Lower leg skin (tissue), 4 donors: ENCODE measurements at regions not wholly inside any gene's neighbourhood (a gene's known extent, or its start where the extent isn't known, plus 50 kb on each side); places are given as distances from the start of the nearest gene placed in this dataset.
"Not testable (repeated sequence)": the region's sequence is repeated elsewhere in the genome, so short reads cannot be mapped to it uniquely, and the experiment has no call there.

Source experiments
- DNase-seq, 2 donors: peaks; one replicate each; pipeline ENCODE4 v3.0.0-alpha.2; 2019; ENCODE audit warnings: low spot score in 2 of 2
- H3K4me3 ChIP-seq: fragments of 200-600 bp; sonication (generic); 2 replicates; pipeline ENCODE4 v1.5.1; 2017; ENCODE audit warnings: mild to moderate bottlenecking, low read depth; ENCODE audit not compliant: poor library complexity, severe bottlenecking
- CTCF ChIP-seq, 3 donors: fragments of 450-650 bp; IDR thresholded peaks; one replicate each; pipeline ENCODE4 v1.5.1; 2016; ENCODE audit warnings: antibody characterized with exemption in 3 of 3, mild to moderate bottlenecking in 3 of 3, moderate library complexity in 2 of 3
- POLR2A ChIP-seq, 2 donors: fragments of 450-650 bp; IDR thresholded peaks; one replicate each; pipeline ENCODE4 v1.6.1; 2016 to 2017; ENCODE audit warnings: antibody characterized with exemption in 2 of 2, mild to moderate bottlenecking in 1 of 2, moderate library complexity in 1 of 2
- WGBS, 2 donors: methylation state at CpG; one replicate each; pipeline ENCODE4 v1.1.5; 2018; 5-methylcytosine and 5-hydroxymethylcytosine counted together
- intact Hi-C: fragments of 100-400 bp; cut with DNase I; formaldehyde crosslinking; loops from one replicate; pipeline ENCODE4 v1.15.0; 2023; ENCODE audit warnings: low total_unique reads

- intact Hi-C loops: loop anchor here (5.0 to 10.0 kb wide), 2 partner anchors 606 to 739 kb away; no protein-coding TSS in a partner anchor
- WGBS, 2 donors: 44 to 47% methylated on average over 7 of the region's 7 CpGs
- TF ChIP-seq CTCF (IDR thresholded peaks at IDR 0.05) (no peak), POLR2A (IDR thresholded peaks at IDR 0.05) (no peak)
Measured at GRCh38 chr22:34416022-34416860, 496.0 kb upstream of the LARGE1 start.

GRCh38 chr22:34422948-34423347, 502.7 kb upstream of the LARGE1 start:
- intact Hi-C loops, DNase-seq: not testable (repeated sequence)

More at GRCh38 chr22:34416022-34416860, 496.0 kb upstream of the LARGE1 start:
- H3K4me3 ChIP-seq: no peak overlapping the region
- no peak for DNase-seq

GRCh38 chr22:34427436-34427835, 507.2 kb upstream of the LARGE1 start:
- TF ChIP-seq POLR2A (IDR thresholded peaks at IDR 0.05) (no peak), CTCF (IDR thresholded peaks at IDR 0.05) (no peak)
- DNase-seq: no peak
- H3K4me3 ChIP-seq: no peak overlapping the region
- 40 to 53% methylated on average over 4 of the region's 4 CpGs for WGBS, 2 donors
- intact Hi-C loops: no loop called here

More at GRCh38 chr22:34422948-34423347, 502.7 kb upstream of the LARGE1 start:
- WGBS, 2 donors: 86 to 88% methylated on average over 8 of the region's 8 CpGs
- H3K4me3 ChIP-seq: not testable (repeated sequence)

GRCh38 chr22:34427841-34428240, 507.6 kb upstream of the LARGE1 start:
- 41 to 43% methylated on average over 1 of the region's 1 CpG for WGBS, 2 donors
- no peak for DNase-seq
- intact Hi-C loops: no loop called here
- H3K4me3 ChIP-seq: no peak overlapping the region
- TF ChIP-seq POLR2A (IDR thresholded peaks at IDR 0.05) (no peak), CTCF (IDR thresholded peaks at IDR 0.05) (no peak)

- H3K4me3 ChIP-seq: no peak overlapping the region
- WGBS, 2 donors: 66 to 73% methylated on average over 5 of the region's 5 CpGs
- TF ChIP-seq CTCF (IDR thresholded peaks at IDR 0.05): no peak
- TF ChIP-seq POLR2A (IDR thresholded peaks at IDR 0.05): no peak
- DNase-seq: no peak
- intact Hi-C loops: no loop called here
Measured at GRCh38 chr22:34429314-34429713, 509.0 kb upstream of the LARGE1 start.

- WGBS, 2 donors: 58 to 64% methylated on average over 2 of the region's 2 CpGs
- no peak for DNase-seq
- intact Hi-C loops: loop anchor here (10.0 kb wide), 1 partner anchor 64 kb away; no protein-coding TSS in a partner anchor
- TF ChIP-seq POLR2A (IDR thresholded peaks at IDR 0.05) (no peak), CTCF (IDR thresholded peaks at IDR 0.05) (no peak)
- no peak overlapping the region for H3K4me3 ChIP-seq
Measured at GRCh38 chr22:34430386-34430785, 510.1 kb upstream of the LARGE1 start.
